Retina (tissue), 1 donor: ENCODE measurements at regions not wholly inside any gene's neighbourhood (a gene's known extent, or its start where the extent isn't known, plus 50 kb on each side); places are given as distances from the start of the nearest gene placed in this dataset.

Source experiments
- DNase-seq: peaks from one replicate; pipeline ENCODE4 v3.0.0-alpha.2; 2016

- DNase-seq = no peak
Measured at GRCh38 chr5:124297826-124298225, 448.6 kb downstream of the ZNF608 start.

GRCh38 chr5:124292322-124292855 is 454.1 kb downstream of the ZNF608 start:
- no peak for DNase-seq

GRCh38 chr5:124289641-124290311 is 456.7 kb downstream of the ZNF608 start:
- no peak for DNase-seq

- DNase-seq = no peak
Measured at GRCh38 chr5:124289130-124289529, 457.3 kb downstream of the ZNF608 start.

GRCh38 chr5:124287813-124288212 is 458.6 kb downstream of the ZNF608 start:
- DNase-seq = no peak

- DNase-seq = no peak
Measured at GRCh38 chr5:124285733-124286132, 460.7 kb downstream of the ZNF608 start.

GRCh38 chr5:124285071-124285470 is 461.4 kb downstream of the ZNF608 start:
- DNase-seq = no peak

- DNase-seq = no peak
Measured at GRCh38 chr5:124283031-124283430, 463.4 kb downstream of the ZNF608 start.

GRCh38 chr5:124280079-124280478 is 466.4 kb downstream of the ZNF608 start:
- DNase-seq = no peak

GRCh38 chr5:124279146-124279876 is 467.1 kb downstream of the ZNF608 start:
- DNase-seq = no peak

GRCh38 chr5:124278636-124279035 is 467.8 kb downstream of the ZNF608 start:
- DNase-seq = no peak

GRCh38 chr5:124277767-124278545 is 468.5 kb downstream of the ZNF608 start:
- DNase-seq = no peak

GRCh38 chr5:124276166-124276565 is 470.3 kb downstream of the ZNF608 start:
- DNase-seq = no peak

- DNase-seq = no peak
Measured at GRCh38 chr5:124274949-124275348, 471.5 kb downstream of the ZNF608 start.

GRCh38 chr5:124264499-124264898 is 481.9 kb downstream of the ZNF608 start:
- DNase-seq = no peak

- peak; percentile 87 for DNase-seq
Measured at GRCh38 chr5:124263680-124264491, 482.6 kb downstream of the ZNF608 start.

GRCh38 chr5:124262991-124263571 is 483.4 kb downstream of the ZNF608 start:
- DNase-seq = no peak

- DNase-seq = no peak
Measured at GRCh38 chr5:124262470-124262869, 484.0 kb downstream of the ZNF608 start.

GRCh38 chr5:124261848-124262247 is 484.6 kb downstream of the ZNF608 start:
- DNase-seq = no peak

- DNase-seq = peak; percentile 31
Measured at GRCh38 chr5:124260921-124261515, 485.4 kb downstream of the ZNF608 start.

GRCh38 chr5:124259017-124259416 is 487.4 kb downstream of the ZNF608 start:
- no peak for DNase-seq

- no peak for DNase-seq
Measured at GRCh38 chr5:124257048-124257447, 489.4 kb downstream of the ZNF608 start.
